ENCODE measurements at regions not wholly inside any gene's neighbourhood (a gene's known extent, or its start where the extent isn't known, plus 50 kb on each side); places are given as distances from the start of the nearest gene placed in this dataset.

DNA sequence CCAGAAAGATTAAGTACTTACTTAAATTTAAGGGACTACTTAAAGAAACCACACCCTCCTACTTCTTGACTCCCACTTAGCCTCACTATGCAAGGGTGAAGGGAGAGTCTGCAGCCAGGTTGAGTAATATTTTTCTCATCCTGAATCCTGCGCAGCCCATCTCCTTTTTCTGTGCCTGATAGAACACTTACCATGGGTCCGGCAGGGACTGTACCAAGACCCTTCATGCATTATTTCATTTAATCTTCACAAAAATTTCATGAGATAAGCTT is 562.6 kb upstream of the CFAP20DC start:
- TF ChIP-seq TAF1 (IDR thresholded peaks at IDR 0.05; ENCODE audit: borderline replicate concordance, low read depth, low read length) (no peak), POLR2A (IDR thresholded peaks at IDR 0.05; ENCODE audit: low read depth, low read length) (no peak)

All from GM12892 (cell line).